Neural cell (in vitro differentiated cells): ENCODE measurements at regions not wholly inside any gene's neighbourhood (a gene's known extent, or its start where the extent isn't known, plus 50 kb on each side); places are given as distances from the start of the nearest gene placed in this dataset.

ENCODE experiments used
- POLR2AphosphoS5 ChIP-seq: IDR thresholded peaks from 2 replicates; pipeline ENCODE4 v1.6.1; 2012
- RAD21 ChIP-seq: fragments of 450-650 bp; conservative IDR thresholded peaks from 2 replicates; pipeline ENCODE4 v1.6.1; 2014; ENCODE audit warnings: antibody characterized with exemption, mild to moderate bottlenecking, moderate library complexity
- TF ChIP-seq, protein P1 (sequence below): fragments of 450-650 bp; IDR thresholded peaks from 2 replicates; pipeline ENCODE4 v1.5.1; 2014; ENCODE audit warnings: antibody characterized with exemption, mild to moderate bottlenecking, moderate library complexity; ENCODE audit not compliant: poor library complexity, severe bottlenecking

DNA sequence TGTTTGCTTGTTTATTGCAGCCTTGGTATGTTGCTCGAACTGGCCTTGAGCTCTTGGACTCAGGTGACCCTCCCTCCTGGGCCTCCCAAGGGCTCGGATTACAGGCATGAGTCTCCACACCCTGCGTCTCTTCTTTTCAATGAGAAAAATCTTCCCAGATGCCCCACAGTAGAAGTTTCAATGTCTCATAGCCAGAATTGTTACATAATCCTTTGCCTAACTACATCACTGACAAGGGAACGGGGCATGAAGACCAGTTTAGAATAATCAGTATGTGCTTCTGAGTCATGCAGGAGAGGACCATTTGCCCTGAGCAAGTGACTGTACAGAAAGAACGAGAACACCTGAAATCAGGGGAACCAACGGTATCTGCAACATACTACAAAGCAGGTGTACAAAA lies 61.9 kb upstream of the RBBP6 start:
- TF ChIP-seq, protein P1, sequence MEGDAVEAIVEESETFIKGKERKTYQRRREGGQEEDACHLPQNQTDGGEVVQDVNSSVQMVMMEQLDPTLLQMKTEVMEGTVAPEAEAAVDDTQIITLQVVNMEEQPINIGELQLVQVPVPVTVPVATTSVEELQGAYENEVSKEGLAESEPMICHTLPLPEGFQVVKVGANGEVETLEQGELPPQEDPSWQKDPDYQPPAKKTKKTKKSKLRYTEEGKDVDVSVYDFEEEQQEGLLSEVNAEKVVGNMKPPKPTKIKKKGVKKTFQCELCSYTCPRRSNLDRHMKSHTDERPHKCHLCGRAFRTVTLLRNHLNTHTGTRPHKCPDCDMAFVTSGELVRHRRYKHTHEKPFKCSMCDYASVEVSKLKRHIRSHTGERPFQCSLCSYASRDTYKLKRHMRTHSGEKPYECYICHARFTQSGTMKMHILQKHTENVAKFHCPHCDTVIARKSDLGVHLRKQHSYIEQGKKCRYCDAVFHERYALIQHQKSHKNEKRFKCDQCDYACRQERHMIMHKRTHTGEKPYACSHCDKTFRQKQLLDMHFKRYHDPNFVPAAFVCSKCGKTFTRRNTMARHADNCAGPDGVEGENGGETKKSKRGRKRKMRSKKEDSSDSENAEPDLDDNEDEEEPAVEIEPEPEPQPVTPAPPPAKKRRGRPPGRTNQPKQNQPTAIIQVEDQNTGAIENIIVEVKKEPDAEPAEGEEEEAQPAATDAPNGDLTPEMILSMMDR: no peak
- TF ChIP-seq POLR2AphosphoS5: no peak
- no peak for TF ChIP-seq RAD21
